GM10266 (cell line): ENCODE measurements at regions not wholly inside any gene's neighbourhood (a gene's known extent, or its start where the extent isn't known, plus 50 kb on each side); places are given as distances from the start of the nearest gene placed in this dataset.

ENCODE experiments used
- DNase-seq: peaks from one replicate; pipeline ENCODE4 v3.0.0; 2012; ENCODE audit errors: extremely low spot score
- CTCF ChIP-seq: IDR thresholded peaks from 2 replicates; pipeline ENCODE4 v1.5.1; 2012; ENCODE audit warnings: mild to moderate bottlenecking, low read depth; ENCODE audit not compliant: control insufficient read depth, insufficient read depth; ENCODE audit errors: missing control alignments

GRCh38 chr3:80998022-80998421, 763.4 kb downstream of the GBE1 start:
- TF ChIP-seq CTCF: no peak
- no peak for DNase-seq

GRCh38 chr3:80997622-80998021, 763.8 kb downstream of the GBE1 start:
- TF ChIP-seq CTCF: no peak
- no peak for DNase-seq

- TF ChIP-seq CTCF: no peak
- DNase-seq: no peak
Measured at GRCh38 chr3:80994767-80995166, 766.7 kb downstream of the GBE1 start.

GRCh38 chr3:80994085-80994665, 767.3 kb downstream of the GBE1 start:
- TF ChIP-seq CTCF: no peak
- DNase-seq: no peak

- no peak for TF ChIP-seq CTCF
Measured at GRCh38 chr3:80993241-80993945, 768.1 kb downstream of the GBE1 start.

GRCh38 chr3:80983753-80984152, 777.7 kb downstream of the GBE1 start:
- no peak for DNase-seq
- TF ChIP-seq CTCF: no peak

More at GRCh38 chr3:80993241-80993945, 768.1 kb downstream of the GBE1 start:
- no peak for DNase-seq

- DNase-seq: no peak
- no peak for TF ChIP-seq CTCF
Measured at GRCh38 chr3:80978216-80978969, 783.1 kb downstream of the GBE1 start.
